D721Med (cell line): ENCODE measurements at regions not wholly inside any gene's neighbourhood (a gene's known extent, or its start where the extent isn't known, plus 50 kb on each side); places are given as distances from the start of the nearest gene placed in this dataset.
"Not testable (repeated sequence)": the region's sequence is repeated elsewhere in the genome, so short reads cannot be mapped to it uniquely, and the experiment has no call there.

Experiments
- DNase-seq: peaks from one replicate; pipeline ENCODE4 v3.0.0; 2011; ENCODE audit warnings: low spot score; ENCODE audit not compliant: insufficient read length
- FAIRE-seq: peaks from 2 replicates; lab custom pipeline; 2011; peaks lifted over from hg19 to GRCh38; lab: Jason Lieb, UNC
- CTCF ChIP-seq: IDR thresholded peaks from 2 replicates; pipeline ENCODE4 v1.5.1; 2012; ENCODE audit warnings: mild to moderate bottlenecking, control low read depth; ENCODE audit not compliant: insufficient read depth; ENCODE audit errors: missing control alignments

- TF ChIP-seq CTCF: no peak
- DNase-seq (no peak), FAIRE-seq (no peak)
Observed at GRCh38 chr22:25478111-25478510, 86.4 kb upstream of the GRK3 start.

- no peak for TF ChIP-seq CTCF
- DNase-seq: no peak
- FAIRE-seq: no peak
Observed at GRCh38 chr22:25478528-25478927, 85.9 kb upstream of the GRK3 start.

GRCh38 chr22:25480868-25481267, 83.6 kb upstream of the GRK3 start:
- not testable (repeated sequence) for FAIRE-seq, DNase-seq

GRCh38 chr22:25482091-25482760, 82.2 kb upstream of the GRK3 start:
- no peak for TF ChIP-seq CTCF
- DNase-seq (no peak), FAIRE-seq (no peak)

- DNase-seq (no peak), FAIRE-seq (no peak)
- TF ChIP-seq CTCF: no peak
Observed at GRCh38 chr22:25482868-25483639, 81.4 kb upstream of the GRK3 start.

GRCh38 chr22:25483931-25484330, 80.5 kb upstream of the GRK3 start:
- DNase-seq: no peak
- no peak for FAIRE-seq
- no peak for TF ChIP-seq CTCF

GRCh38 chr22:25484521-25485315, 79.8 kb upstream of the GRK3 start:
- DNase-seq (no peak), FAIRE-seq (no peak)
- TF ChIP-seq CTCF: no peak
